Fibroblast of skin of back (primary cell): ENCODE measurements at regions not wholly inside any gene's neighbourhood (a gene's known extent, or its start where the extent isn't known, plus 50 kb on each side); places are given as distances from the start of the nearest gene placed in this dataset.
"Not testable (repeated sequence)": the region's sequence is repeated elsewhere in the genome, so short reads cannot be mapped to it uniquely, and the experiment has no call there.

ENCODE experiments used
- DNase-seq: peaks from one replicate; pipeline ENCODE4 v3.0.0-alpha.2; 2013

- no peak for DNase-seq
Observed at GRCh38 chr22:26927821-26928220, 270.4 kb downstream of the MIAT start.

- DNase-seq, result no peak
Observed at GRCh38 chr22:26931471-26931870, 274.1 kb downstream of the MIAT start.

GRCh38 chr22:26933105-26933590 is 275.8 kb downstream of the MIAT start:
- DNase-seq, result no peak

- DNase-seq, result no peak
Observed at GRCh38 chr22:26937213-26937612, 279.8 kb downstream of the MIAT start.

- no peak for DNase-seq
Observed at GRCh38 chr22:26939466-26939865, 282.1 kb downstream of the MIAT start.

GRCh38 chr22:26941896-26942636 is 284.7 kb downstream of the MIAT start:
- no peak for DNase-seq

GRCh38 chr22:26942637-26942957 is 285.2 kb downstream of the MIAT start:
- no peak for DNase-seq

- no peak for DNase-seq
Observed at GRCh38 chr22:26945565-26945964, 288.2 kb downstream of the MIAT start.

- peak; percentile 64 for DNase-seq
Observed at GRCh38 chr22:26949193-26949592, 291.8 kb downstream of the MIAT start.

GRCh38 chr22:26951139-26951538 is 293.8 kb downstream of the MIAT start:
- DNase-seq, result not testable (repeated sequence)

- no peak for DNase-seq
Observed at GRCh38 chr22:26952004-26952403, 294.6 kb downstream of the MIAT start.

- no peak for DNase-seq
Observed at GRCh38 chr22:26952451-26953011, 295.1 kb downstream of the MIAT start.

GRCh38 chr22:26953012-26953883 is 295.9 kb downstream of the MIAT start:
- no peak for DNase-seq

GRCh38 chr22:26956371-26956770 is 299.0 kb downstream of the MIAT start:
- DNase-seq, result no peak

- DNase-seq, result no peak
Observed at GRCh38 chr22:26957176-26957575, 299.8 kb downstream of the MIAT start.

- peak; percentile 51 for DNase-seq
Observed at GRCh38 chr22:26957897-26958296, 300.5 kb downstream of the MIAT start.

- no peak for DNase-seq
Observed at GRCh38 chr22:26958378-26958777, 301.0 kb downstream of the MIAT start.

GRCh38 chr22:26964642-26965041 is 307.3 kb downstream of the MIAT start:
- DNase-seq, result no peak

GRCh38 chr22:26967282-26967681 is 309.9 kb downstream of the MIAT start:
- DNase-seq, result no peak

- DNase-seq, result peak; percentile 43
Observed at GRCh38 chr22:26968859-26969523, 311.6 kb downstream of the MIAT start.

- no peak for DNase-seq
Observed at GRCh38 chr22:26970809-26971394, 313.5 kb downstream of the MIAT start.

GRCh38 chr22:26972286-26972685 is 314.9 kb downstream of the MIAT start:
- DNase-seq, result peak; percentile 47

- DNase-seq, result not testable (repeated sequence)
Observed at GRCh38 chr22:26972915-26973314, 315.5 kb downstream of the MIAT start.
